RPMI8226 (cell line): ENCODE measurements at regions not wholly inside any gene's neighbourhood (a gene's known extent, or its start where the extent isn't known, plus 50 kb on each side); places are given as distances from the start of the nearest gene placed in this dataset.

Experiments
- DNase-seq: peaks from one replicate; pipeline ENCODE4 v3.0.0-alpha.2; 2015

- DNase-seq, result no peak
These were observed 114.6 kb upstream of the RMST start for GRCh38 chr12:97347956-97348355.

- DNase-seq, result no peak
These were observed 104.2 kb upstream of the RMST start for GRCh38 chr12:97358361-97358760.

GRCh38 chr12:97359021-97359690 is 103.4 kb upstream of the RMST start:
- DNase-seq, result no peak

GRCh38 chr12:97363693-97364092 is 98.9 kb upstream of the RMST start:
- DNase-seq, result no peak

GRCh38 chr12:97368462-97369163 is 94.0 kb upstream of the RMST start:
- no peak for DNase-seq

GRCh38 chr12:97375310-97375709 is 87.3 kb upstream of the RMST start:
- no peak for DNase-seq

- no peak for DNase-seq
These were observed 82.2 kb upstream of the RMST start for GRCh38 chr12:97380440-97380839.

GRCh38 chr12:97385121-97385520 is 77.5 kb upstream of the RMST start:
- DNase-seq, result no peak

- DNase-seq, result no peak
These were observed 76.4 kb upstream of the RMST start for GRCh38 chr12:97386133-97386581.

GRCh38 chr12:97387844-97388243 is 74.8 kb upstream of the RMST start:
- no peak for DNase-seq

GRCh38 chr12:97394657-97395056 is 67.9 kb upstream of the RMST start:
- DNase-seq, result no peak

GRCh38 chr12:97397008-97397407 is 65.6 kb upstream of the RMST start:
- no peak for DNase-seq

GRCh38 chr12:97398704-97399103 is 63.9 kb upstream of the RMST start:
- no peak for DNase-seq

GRCh38 chr12:97404093-97404492 is 58.5 kb upstream of the RMST start:
- no peak for DNase-seq

- DNase-seq, result peak; percentile 52
These were observed 58.1 kb upstream of the RMST start for GRCh38 chr12:97404543-97404942.

GRCh38 chr12:97408363-97408762 is 54.2 kb upstream of the RMST start:
- no peak for DNase-seq

- no peak for DNase-seq
These were observed 51.3 kb upstream of the RMST start for GRCh38 chr12:97411341-97411740.
